HCT116 (cell line): ENCODE measurements at regions not wholly inside any gene's neighbourhood (a gene's known extent, or its start where the extent isn't known, plus 50 kb on each side); places are given as distances from the start of the nearest gene placed in this dataset.

Source experiments
- ATAC-seq: fragments of 200-7000 bp; cut with Tn5 transposase; 2 replicates; pipeline ENCODE4 v1.9.1; 2020; ENCODE audit warnings: mild to moderate bottlenecking, moderate library complexity
- BruUV-seq: library from RNA; stranded (reverse); fragments of 400-500 nt; replicated peaks from 2 replicates; lab custom pipeline; 2021; lab: Mats Ljungman, UMichigan
- CTCF ChIA-PET: fragments of 300-600 bp; sonication (Branson Sonifier 250); formaldehyde crosslinking; loops from one replicate; lab custom pipeline; 2021; ENCODE audit warnings: antibody characterized with exemption; lab: Charles Lee
- POLR2A ChIA-PET: fragments of 300-600, 350-600 bp; sonication (Branson Sonifier 250); formaldehyde crosslinking; loops from one replicate; lab custom pipeline; 2021; ENCODE audit warnings: antibody characterized with exemption; lab: Charles Lee
- RAD21 ChIA-PET, 2 experiments: fragments of 300-600 bp; sonication (Branson Sonifier 250); formaldehyde crosslinking; loops; one replicate each; lab custom pipeline; 2023; ENCODE audit warnings: low total read pairs in 2 of 2; ENCODE audit not compliant: uncharacterized antibody in 2 of 2, unreplicated experiment in 2 of 2, low non-redundant PET in 1 of 2; lab: Charles Lee
- DNase-seq: peaks from one replicate; pipeline ENCODE4 v3.0.0-alpha.2; 2010; ENCODE audit warnings: low read depth, low spot score
- H2AFZ ChIP-seq: fragments of 200-600 bp; shearing (Covaris generic), sonication (generic); 2 replicates; pipeline ENCODE4 v1.6.1; 2017; ENCODE audit warnings: low read depth, mixed run types, mixed read lengths, antibody characterized with exemption, low read length; ENCODE audit not compliant: poor library complexity, severe bottlenecking
- H3K27ac ChIP-seq: 2 replicates; pipeline ENCODE4 v1.5.1; 2012; ENCODE audit warnings: low read depth, low read length
- H3K27me3 ChIP-seq: fragments of 200-600 bp; sonication (generic); 2 replicates; pipeline ENCODE4 v1.6.1; 2016; ENCODE audit warnings: mixed run types, low read length, mixed read lengths; ENCODE audit not compliant: insufficient read depth
- H3K36me3 ChIP-seq, 2 experiments: fragments of 200-500 bp in 1 of 2; fragments of 200-600 bp in 1 of 2; sonication (Bioruptor generic) in 1 of 2; sonication (generic) in 1 of 2; 2 replicates each; pipeline versions ENCODE4 v1.5.1 to v1.6.1; 2014 to 2016; ENCODE audit warnings: low read length in 2 of 2, inconsistent platforms in 1 of 2, mixed read lengths in 1 of 2, mixed run types in 1 of 2; ENCODE audit not compliant: insufficient read depth in 2 of 2, control insufficient read depth in 1 of 2
- H3K4me1 ChIP-seq, 2 experiments: fragments of 200-600 bp in 1 of 2; sonication (generic) in 1 of 2; 2 replicates each; pipeline versions ENCODE4 v1.5.1 to v1.6.1; 2012 to 2017; ENCODE audit warnings: low read length in 2 of 2, inconsistent platforms in 1 of 2, mild to moderate bottlenecking in 1 of 2, mixed read lengths in 1 of 2, mixed run types in 1 of 2, moderate library complexity in 1 of 2; ENCODE audit not compliant: insufficient read depth in 2 of 2, control insufficient read depth in 1 of 2
- H3K4me2 ChIP-seq: fragments of 200-600 bp; sonication (generic); 2 replicates; pipeline ENCODE4 v1.6.1; 2017; ENCODE audit warnings: mixed run types, low read length, mixed read lengths
- H3K4me3 ChIP-seq, 2 experiments: fragments of 200-600 bp in 1 of 2; sonication (generic) in 1 of 2; replicated peaks in 1 of 2; 2 replicates each; pipeline ENCODE4 v1.5.1; 2011 to 2016; ENCODE audit warnings: low read length in 2 of 2, control low read depth in 1 of 2, low read depth in 1 of 2, mild to moderate bottlenecking in 1 of 2, mixed read lengths in 1 of 2, mixed run types in 1 of 2
- H3K79me2 ChIP-seq: fragments of 200-600 bp; sonication (generic); 2 replicates; pipeline ENCODE4 v1.6.1; 2017; ENCODE audit warnings: mild to moderate bottlenecking, mixed run types, low read length, moderate library complexity, mixed read lengths; ENCODE audit not compliant: insufficient read depth
- H3K9ac ChIP-seq: fragments of 200-600 bp; sonication (generic); 2 replicates; pipeline ENCODE4 v1.6.1; 2016; ENCODE audit warnings: low read length, mixed read lengths
- H3K9me2 ChIP-seq: fragments of 200-600 bp; sonication (generic), shearing (Covaris generic); 2 replicates; pipeline ENCODE4 v1.6.1; 2017; ENCODE audit warnings: mixed run types, mild to moderate bottlenecking, moderate library complexity; ENCODE audit not compliant: insufficient read depth
- H3K9me3 ChIP-seq, 2 experiments: fragments of 200-500 bp in 1 of 2; fragments of 200-600 bp in 1 of 2; sonication (Bioruptor generic) in 1 of 2; sonication (generic) in 1 of 2; 2 replicates each; pipeline ENCODE4 v1.6.1; 2014 to 2017; ENCODE audit warnings: low read length in 2 of 2, mixed read lengths in 2 of 2, inconsistent platforms in 1 of 2, low read depth in 1 of 2, mild to moderate bottlenecking in 1 of 2, mixed run types in 1 of 2, moderate library complexity in 1 of 2; ENCODE audit not compliant: control insufficient read depth in 1 of 2, insufficient read depth in 1 of 2
- H4K20me1 ChIP-seq: fragments of 200-600 bp; sonication (generic), shearing (Covaris generic); 2 replicates; pipeline ENCODE4 v1.6.1; 2017; ENCODE audit warnings: mixed run types, mild to moderate bottlenecking, moderate library complexity; ENCODE audit not compliant: insufficient read depth
- EZH2 ChIP-seq: fragments of 200-600 bp; sonication (generic); IDR thresholded peaks from 2 replicates; pipeline ENCODE4 v1.6.1; 2017; ENCODE audit warnings: antibody characterized with exemption, mixed run types
- SIN3A ChIP-seq: IDR thresholded peaks from 2 replicates; pipeline ENCODE4 v1.6.1; 2012; ENCODE audit warnings: low read depth
- SP1 ChIP-seq: IDR thresholded peaks from 2 replicates; pipeline ENCODE4 v1.6.1; 2012; ENCODE audit warnings: low read depth
- SRF ChIP-seq: IDR thresholded peaks from 2 replicates; pipeline ENCODE4 v1.6.1; 2012; ENCODE audit warnings: low read depth
- TCF7L2 ChIP-seq: IDR thresholded peaks from 2 replicates; pipeline ENCODE4 v1.7.0; 2011; ENCODE audit warnings: borderline replicate concordance, inconsistent platforms; ENCODE audit not compliant: insufficient read depth, insufficient read length; ENCODE audit errors: extremely low read depth
- intact Hi-C: fragments of 100-400 bp; cut with micrococcal nuclease; formaldehyde crosslinking; loops from 2 replicates; pipeline ENCODE4 v1.10.0; 2022
- TF ChIP-seq, protein P1 (sequence below): IDR thresholded peaks from 2 replicates; pipeline ENCODE4 v1.6.1; 2012

DNA sequence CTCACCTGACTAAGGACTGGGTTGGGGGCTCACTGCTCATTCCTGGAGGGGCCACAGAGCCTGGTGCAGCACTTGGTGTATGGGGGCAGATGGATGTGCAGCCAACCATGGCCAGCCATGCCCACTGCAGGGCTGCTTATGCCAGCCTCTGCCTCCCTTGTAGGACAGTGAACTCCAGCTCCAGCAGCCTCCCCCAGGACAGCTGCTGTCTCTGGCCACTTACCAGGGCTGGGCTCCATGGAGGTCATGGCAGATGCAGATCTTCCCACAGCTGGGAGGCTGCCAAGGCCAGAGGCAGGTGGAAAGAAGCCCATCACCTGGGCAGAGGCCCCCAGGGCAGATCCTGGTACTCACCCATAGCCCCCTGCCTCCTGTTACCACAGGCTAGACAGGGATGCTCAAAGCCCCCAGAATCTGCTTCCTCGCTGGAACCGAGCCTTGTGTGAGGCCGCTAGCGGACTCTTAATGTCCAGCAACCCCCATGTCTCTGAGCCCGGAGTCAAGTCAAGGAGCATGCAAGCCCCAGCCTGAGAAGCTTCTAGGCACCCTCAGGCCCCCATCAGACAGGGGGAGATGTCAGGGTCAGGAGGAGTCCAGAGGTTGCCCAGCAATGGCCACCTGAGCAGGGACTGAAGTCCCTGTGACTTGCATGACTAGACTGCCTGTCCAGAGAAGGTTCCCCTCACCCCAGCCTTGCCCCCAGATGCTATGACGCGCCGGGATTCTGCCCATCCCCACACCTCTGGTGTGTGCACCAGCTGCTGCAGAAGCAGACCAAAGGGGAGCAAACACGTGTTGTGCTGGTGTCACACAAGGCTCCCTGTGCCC is 123.6 kb downstream of the TWIST2 start:
- intact Hi-C loops, result loop anchor here (2.0 kb wide), 2 partner anchors 187 to 601 kb away; no protein-coding TSS in a partner anchor

DNA sequence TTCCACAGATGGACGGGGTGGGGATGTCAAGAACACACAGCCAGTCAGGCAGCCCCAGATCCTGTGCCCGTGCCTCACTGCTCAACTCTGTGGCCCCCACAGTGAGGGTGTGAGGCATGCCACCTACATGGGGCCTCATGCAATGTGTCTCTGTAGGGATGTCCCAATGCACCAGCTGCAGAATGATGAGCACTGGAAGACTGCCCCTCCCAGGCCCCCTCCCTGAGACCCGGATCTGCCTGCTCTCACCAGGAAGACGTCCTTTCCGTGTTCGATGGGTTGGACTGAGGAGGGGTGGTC is 124.2 kb downstream of the TWIST2 start:
- no peak overlapping the region for H3K4me2 ChIP-seq
- intact Hi-C loops, result no loop called here
- no peaks in the 10 kb centered on the region for H3K9me2 ChIP-seq
- H3K27ac ChIP-seq, result no peak overlapping the region
- no peak for ATAC-seq
- H3K79me2 ChIP-seq, result no peaks in the 10 kb centered on the region
- TF ChIP-seq SP1, result no peak
- no peak for TF ChIP-seq EZH2
- TF ChIP-seq, protein P1, sequence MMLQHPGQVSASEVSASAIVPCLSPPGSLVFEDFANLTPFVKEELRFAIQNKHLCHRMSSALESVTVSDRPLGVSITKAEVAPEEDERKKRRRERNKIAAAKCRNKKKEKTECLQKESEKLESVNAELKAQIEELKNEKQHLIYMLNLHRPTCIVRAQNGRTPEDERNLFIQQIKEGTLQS, result no peak
- POLR2A ChIA-PET, result no interaction called here
- H3K27me3 ChIP-seq, result no peaks in the 10 kb centered on the region
- no peaks in the 10 kb centered on the region for H4K20me1 ChIP-seq
- H3K4me3 ChIP-seq, result no peak overlapping the region
- peaks cover 0 to 15% of the 10 kb centered on the region in 2 experiments; a peak in 2 of 4 replicates for H3K4me1 ChIP-seq
- RAD21 ChIA-PET, result no interaction called here
- no peaks in the 10 kb centered on the region for H3K9me3 ChIP-seq
- H3K36me3 ChIP-seq, result no peaks in the 10 kb centered on the region
- no peak for DNase-seq
- CTCF ChIA-PET, result no interaction called here
- H3K9ac ChIP-seq, result no peak overlapping the region
- BruUV-seq, result no TSS peak
- H2AFZ ChIP-seq, result no peak overlapping the region

More for the DNA sequence above, 123.6 kb downstream of the TWIST2 start:
- POLR2A ChIA-PET, result no interaction called here
- H3K4me1 ChIP-seq, result peaks cover 0 to 15% of the 10 kb centered on the region in 2 experiments; a peak in 2 of 4 replicates
- H3K27me3 ChIP-seq, result no peaks in the 10 kb centered on the region
- no peak overlapping the region for H3K4me3 ChIP-seq
- no peaks in the 10 kb centered on the region for H3K79me2 ChIP-seq
- no peaks in the 10 kb centered on the region for H3K9me2 ChIP-seq
- ATAC-seq (no peak), DNase-seq (no peak)
- no peaks in the 10 kb centered on the region for H3K36me3 ChIP-seq
- no peak overlapping the region for H2AFZ ChIP-seq
- TF ChIP-seq TCF7L2 (no peak), SP1 (no peak), SIN3A (no peak), SRF (no peak)
- no peaks in the 10 kb centered on the region for H3K9me3 ChIP-seq
- H3K4me2 ChIP-seq, result no peak overlapping the region
- CTCF ChIA-PET, result no interaction called here
- H4K20me1 ChIP-seq, result no peaks in the 10 kb centered on the region
- no peak overlapping the region for H3K27ac ChIP-seq
- no TSS peak for BruUV-seq
- RAD21 ChIA-PET, result no interaction called here
- H3K9ac ChIP-seq, result no peak overlapping the region
